KMS-11 (cell line): ENCODE measurements at regions not wholly inside any gene's neighbourhood (a gene's known extent, or its start where the extent isn't known, plus 50 kb on each side); places are given as distances from the start of the nearest gene placed in this dataset.

Experiments
- H2AFZ ChIP-seq: fragments of 200-600 bp; sonication (generic); 2 replicates; pipeline ENCODE4 v1.6.1; 2016; ENCODE audit warnings: antibody characterized with exemption, mixed run types, low read depth
- H3K27ac ChIP-seq: fragments of 200-600 bp; sonication (generic); 2 replicates; pipeline ENCODE4 v1.6.1; 2016; ENCODE audit warnings: mild to moderate bottlenecking, mixed run types
- H3K27me3 ChIP-seq: fragments of 200-600 bp; sonication (generic); 2 replicates; pipeline ENCODE4 v1.6.1; 2017; ENCODE audit warnings: mild to moderate bottlenecking, low read depth, mixed run types, moderate library complexity; ENCODE audit not compliant: insufficient read depth
- H3K36me3 ChIP-seq: fragments of 200-600 bp; sonication (generic); 2 replicates; pipeline ENCODE4 v1.6.1; 2017; ENCODE audit warnings: mild to moderate bottlenecking, mixed run types; ENCODE audit not compliant: insufficient read depth
- H3K4me1 ChIP-seq: fragments of 200-600 bp; sonication (generic); 2 replicates; pipeline ENCODE4 v1.6.1; 2016; ENCODE audit warnings: mild to moderate bottlenecking, low read depth, mixed run types; ENCODE audit not compliant: poor library complexity, severe bottlenecking
- H3K4me2 ChIP-seq: fragments of 200-600 bp; sonication (generic); 2 replicates; pipeline ENCODE4 v1.7.0; 2016; ENCODE audit warnings: mild to moderate bottlenecking, mixed run types
- H3K4me3 ChIP-seq: fragments of 200-600 bp; sonication (generic); IDR thresholded peaks from 2 replicates; pipeline ENCODE4 v1.6.1; 2017; ENCODE audit warnings: low read depth, low read length, mixed read lengths; ENCODE audit not compliant: insufficient read depth
- H3K79me2 ChIP-seq: fragments of 200-600 bp; sonication (generic); 2 replicates; pipeline ENCODE4 v1.6.1; 2016; ENCODE audit warnings: low read depth, mixed run types; ENCODE audit not compliant: insufficient read depth
- H3K9ac ChIP-seq: fragments of 200-600 bp; sonication (generic); 2 replicates; pipeline ENCODE4 v1.6.1; 2016; ENCODE audit warnings: mild to moderate bottlenecking, mixed run types
- H4K20me1 ChIP-seq: fragments of 200-600 bp; sonication (generic); 2 replicates; pipeline ENCODE4 v1.6.1; 2016; ENCODE audit warnings: mild to moderate bottlenecking, mixed run types; ENCODE audit not compliant: insufficient read depth
- CTCF ChIP-seq: fragments of 200-600 bp; sonication (generic); conservative IDR thresholded peaks from 2 replicates; pipeline ENCODE4 v1.6.1; 2017; ENCODE audit warnings: low read depth, mild to moderate bottlenecking, antibody characterized with exemption, low read length, moderate library complexity, mixed read lengths

- H3K27ac ChIP-seq = no peak overlapping the region
- H3K9ac ChIP-seq = no peak overlapping the region
- no peak overlapping the region for H3K4me3 ChIP-seq
- no peak overlapping the region for H3K4me2 ChIP-seq
- no peaks in the 10 kb centered on the region for H3K36me3 ChIP-seq
- H3K27me3 ChIP-seq = no peaks in the 10 kb centered on the region
- H3K79me2 ChIP-seq = no peaks in the 10 kb centered on the region
- no peaks in the 10 kb centered on the region for H3K4me1 ChIP-seq
- H2AFZ ChIP-seq = no peak overlapping the region
- no peaks in the 10 kb centered on the region for H4K20me1 ChIP-seq
- no peak for TF ChIP-seq CTCF
These were observed 271.7 kb downstream of the ARHGAP12 start for GRCh38 chr10:31656851-31657433.

GRCh38 chr10:31652038-31652437, 276.6 kb downstream of the ARHGAP12 start:
- Histone ChIP-seq H3K4me2 (no peak overlapping the region), H3K79me2 (no peaks in the 10 kb centered on the region), H3K4me3 (no peak overlapping the region), H3K4me1 (no peaks in the 10 kb centered on the region), H3K9ac (no peak overlapping the region), H2AFZ (no peak overlapping the region), H3K36me3 (no peaks in the 10 kb centered on the region), H3K27me3 (no peaks in the 10 kb centered on the region), H4K20me1 (no peaks in the 10 kb centered on the region), H3K27ac (no peak overlapping the region)
- no peak for TF ChIP-seq CTCF

- H3K36me3 ChIP-seq = no peaks in the 10 kb centered on the region
- H3K27me3 ChIP-seq = no peaks in the 10 kb centered on the region
- H3K27ac ChIP-seq = no peak overlapping the region
- H3K79me2 ChIP-seq = no peaks in the 10 kb centered on the region
- H3K4me1 ChIP-seq = no peaks in the 10 kb centered on the region
- H3K9ac ChIP-seq = no peak overlapping the region
- no peak overlapping the region for H3K4me3 ChIP-seq
- no peak for TF ChIP-seq CTCF
- H2AFZ ChIP-seq = no peak overlapping the region
- no peak overlapping the region for H3K4me2 ChIP-seq
- no peaks in the 10 kb centered on the region for H4K20me1 ChIP-seq
These were observed 278.6 kb downstream of the ARHGAP12 start for GRCh38 chr10:31650010-31650409.

GRCh38 chr10:31648966-31649365, 279.7 kb downstream of the ARHGAP12 start:
- H3K4me1 ChIP-seq = no peaks in the 10 kb centered on the region
- no peaks in the 10 kb centered on the region for H3K27me3 ChIP-seq
- H3K9ac ChIP-seq = no peak overlapping the region
- H3K79me2 ChIP-seq = no peaks in the 10 kb centered on the region
- no peak overlapping the region for H3K4me3 ChIP-seq
- no peak for TF ChIP-seq CTCF
- no peak overlapping the region for H3K27ac ChIP-seq
- H3K4me2 ChIP-seq = no peak overlapping the region
- H3K36me3 ChIP-seq = no peaks in the 10 kb centered on the region
- no peaks in the 10 kb centered on the region for H4K20me1 ChIP-seq
- H2AFZ ChIP-seq = no peak overlapping the region
